ENCODE measurements at regions not wholly inside any gene's neighbourhood (a gene's known extent, or its start where the extent isn't known, plus 50 kb on each side); places are given as distances from the start of the nearest gene placed in this dataset.

GRCh38 chr7:65471587-65471986, 97.9 kb downstream of the ZNF92 start:
- Histone ChIP-seq H3K27ac (ENCODE audit: low read depth, low read length) (no peak overlapping the region), H2AFZ (ENCODE audit: low read depth, low read length, severe bottlenecking) (no peak overlapping the region), H3K4me2 (ENCODE audit: low read depth, low read length, poor library complexity, severe bottlenecking) (no peak overlapping the region)

GRCh38 chr7:65475040-65475726, 101.5 kb downstream of the ZNF92 start:
- peak overlapping the region; percentile 50 for H3K4me2 ChIP-seq (ENCODE audit: low read depth, low read length, poor library complexity, severe bottlenecking)
- H4K20me1 ChIP-seq (ENCODE audit: low read depth, low read length), result no peaks in the 10 kb centered on the region
- peaks cover 12% of the 10 kb centered on the region; the same call in 1 of the 2 replicates for H3K9me3 ChIP-seq (ENCODE audit: insufficient read depth, low read length)
- H3K36me3 ChIP-seq (ENCODE audit: low read length), result peaks cover 13% of the 10 kb centered on the region
- H3K27me3 ChIP-seq (ENCODE audit: low read length), result no peaks in the 10 kb centered on the region
- TF ChIP-seq CTCF (IDR thresholded peaks at IDR 0.05; ENCODE audit: insufficient read depth, low read length, poor library complexity, severe bottlenecking) (no peak), EZH2phosphoT487 (conservative IDR thresholded peaks at IDR 0.05; ENCODE audit: low read length) (no peak)
- peak overlapping the region; percentile 11 for H3K4me3 ChIP-seq (ENCODE audit: insufficient read depth, low read length, poor library complexity, severe bottlenecking)
- peak overlapping the region; percentile 89 for H3K27ac ChIP-seq (ENCODE audit: low read depth, low read length)
- H3K79me2 ChIP-seq (ENCODE audit: insufficient read depth, low read length), result no peaks in the 10 kb centered on the region
- H2AFZ ChIP-seq (ENCODE audit: low read depth, low read length, severe bottlenecking), result peak overlapping the region; percentile 10
- H3K9me2 ChIP-seq (replicated peaks; ENCODE audit: insufficient read depth, low read length), result no peaks in the 10 kb centered on the region
- H3F3A ChIP-seq (ENCODE audit: insufficient read depth), result peaks cover 4% of the 10 kb centered on the region; the same call in 1 of the 2 replicates
- peak overlapping the region; percentile 35 for H3K9ac ChIP-seq (ENCODE audit: low read length)

More at GRCh38 chr7:65471587-65471986, 97.9 kb downstream of the ZNF92 start:
- Histone ChIP-seq H3K9me3 (ENCODE audit: insufficient read depth, low read length) (peaks cover 14% of the 10 kb centered on the region; the same call in 1 of the 2 replicates), H3K27me3 (ENCODE audit: low read length) (no peaks in the 10 kb centered on the region), H3K36me3 (ENCODE audit: low read length) (peaks cover 12% of the 10 kb centered on the region; the same call in 1 of the 2 replicates), H3K9me2 (replicated peaks; ENCODE audit: insufficient read depth, low read length) (no peaks in the 10 kb centered on the region), H3K9ac (ENCODE audit: low read length) (no peak overlapping the region), H3K4me3 (ENCODE audit: insufficient read depth, low read length, poor library complexity, severe bottlenecking) (no peak overlapping the region), H4K20me1 (ENCODE audit: low read depth, low read length) (no peaks in the 10 kb centered on the region), H3K79me2 (ENCODE audit: insufficient read depth, low read length) (no peaks in the 10 kb centered on the region), H3F3A (ENCODE audit: insufficient read depth) (peaks cover 4% of the 10 kb centered on the region; the same call in 1 of the 2 replicates)
- no peak for TF ChIP-seq CTCF (IDR thresholded peaks at IDR 0.05; ENCODE audit: insufficient read depth, low read length, poor library complexity, severe bottlenecking)
- no peak for TF ChIP-seq EZH2phosphoT487 (conservative IDR thresholded peaks at IDR 0.05; ENCODE audit: low read length)

- Histone ChIP-seq H3K79me2 (ENCODE audit: insufficient read depth, low read length) (no peaks in the 10 kb centered on the region), H2AFZ (ENCODE audit: low read depth, low read length, severe bottlenecking) (peak overlapping the region; percentile 10), H3K9me3 (ENCODE audit: insufficient read depth, low read length) (peaks cover 8% of the 10 kb centered on the region; the same call in 1 of the 2 replicates), H3K27me3 (ENCODE audit: low read length) (no peaks in the 10 kb centered on the region), H3K36me3 (ENCODE audit: low read length) (peaks cover 10% of the 10 kb centered on the region), H3K9ac (ENCODE audit: low read length) (peak overlapping the region; percentile 45), H4K20me1 (ENCODE audit: low read depth, low read length) (no peaks in the 10 kb centered on the region), H3K9me2 (replicated peaks; ENCODE audit: insufficient read depth, low read length) (no peaks in the 10 kb centered on the region), H3K4me2 (ENCODE audit: low read depth, low read length, poor library complexity, severe bottlenecking) (peak overlapping the region; percentile 52), H3K27ac (ENCODE audit: low read depth, low read length) (peak overlapping the region; percentile 89), H3K4me3 (ENCODE audit: insufficient read depth, low read length, poor library complexity, severe bottlenecking) (peak overlapping the region; percentile 20), H3F3A (ENCODE audit: insufficient read depth) (peaks cover 4% of the 10 kb centered on the region; the same call in 1 of the 2 replicates)
- TF ChIP-seq CTCF (IDR thresholded peaks at IDR 0.05; ENCODE audit: insufficient read depth, low read length, poor library complexity, severe bottlenecking) (no peak), EZH2phosphoT487 (conservative IDR thresholded peaks at IDR 0.05; ENCODE audit: low read length) (no peak)
Observed at GRCh38 chr7:65475734-65476319, 102.2 kb downstream of the ZNF92 start.
